Stimulated activated CD8-positive, alpha-beta memory T cell treated with anti-CD3 and anti-CD28 coated beads, Interleukin-2, amount 100 ng/mL, for 48 hours (primary cell): ENCODE measurements at regions not wholly inside any gene's neighbourhood (a gene's known extent, or its start where the extent isn't known, plus 50 kb on each side); places are given as distances from the start of the nearest gene placed in this dataset.
"Not testable (repeated sequence)": the region's sequence is repeated elsewhere in the genome, so short reads cannot be mapped to it uniquely, and the experiment has no call there.

Experiments used
- DNase-seq, 2 donors: peaks; one replicate each; pipeline ENCODE4 v3.0.0-alpha.2; 2020; ENCODE audit warnings: low read depth in 2 of 2

- no peak for DNase-seq
Measured at GRCh38 chr1:194931166-194931565, 1677.1 kb downstream of the KCNT2 start.

GRCh38 chr1:194930132-194930531 is 1678.1 kb downstream of the KCNT2 start:
- DNase-seq: no peak

- no peak for DNase-seq
Measured at GRCh38 chr1:194929357-194929756, 1678.9 kb downstream of the KCNT2 start.

- no peak for DNase-seq
Measured at GRCh38 chr1:194919146-194919545, 1689.1 kb downstream of the KCNT2 start.

GRCh38 chr1:194917769-194918168 is 1690.5 kb downstream of the KCNT2 start:
- DNase-seq: no peak

- DNase-seq: no peak
Measured at GRCh38 chr1:194908643-194909042, 1699.6 kb downstream of the KCNT2 start.

- DNase-seq: no peak
Measured at GRCh38 chr1:194903524-194903923, 1704.7 kb downstream of the KCNT2 start.

- no peak for DNase-seq
Measured at GRCh38 chr1:194889310-194889709, 1702.9 kb upstream of the B3GALT2 start.

- DNase-seq: no peak
Measured at GRCh38 chr1:194870860-194871259, 1684.4 kb upstream of the B3GALT2 start.

- DNase-seq: no peak
Measured at GRCh38 chr1:194866153-194866552, 1679.7 kb upstream of the B3GALT2 start.

- DNase-seq: no peak
Measured at GRCh38 chr1:194865383-194865782, 1679.0 kb upstream of the B3GALT2 start.

- no peak for DNase-seq
Measured at GRCh38 chr1:194862129-194862528, 1675.7 kb upstream of the B3GALT2 start.

GRCh38 chr1:194860248-194861201 is 1674.1 kb upstream of the B3GALT2 start:
- no peak for DNase-seq

- not testable (repeated sequence) for DNase-seq
Measured at GRCh38 chr1:194859481-194860154, 1673.2 kb upstream of the B3GALT2 start.

GRCh38 chr1:194858811-194859480 is 1672.5 kb upstream of the B3GALT2 start:
- DNase-seq: not testable (repeated sequence)

GRCh38 chr1:194857413-194857812 is 1671.0 kb upstream of the B3GALT2 start:
- DNase-seq: no peak

GRCh38 chr1:194848846-194849245 is 1662.4 kb upstream of the B3GALT2 start:
- no peak for DNase-seq

GRCh38 chr1:194846488-194846887 is 1660.1 kb upstream of the B3GALT2 start:
- no peak for DNase-seq

GRCh38 chr1:194843077-194843476 is 1656.7 kb upstream of the B3GALT2 start:
- no peak for DNase-seq

GRCh38 chr1:194833111-194833510 is 1646.7 kb upstream of the B3GALT2 start:
- no peak for DNase-seq

GRCh38 chr1:194831595-194831994 is 1645.2 kb upstream of the B3GALT2 start:
- DNase-seq: not testable (repeated sequence)

- DNase-seq: no peak
Measured at GRCh38 chr1:194830387-194830786, 1644.0 kb upstream of the B3GALT2 start.
